HG02678 (cell line): ENCODE measurements at regions not wholly inside any gene's neighbourhood (a gene's known extent, or its start where the extent isn't known, plus 50 kb on each side); places are given as distances from the start of the nearest gene placed in this dataset.

Experiments used
- ATAC-seq: cut with Tn5 transposase; IDR thresholded peaks from one replicate; pipeline ENCODE4 v1.9.1; 2021; ENCODE audit warnings: mild to moderate bottlenecking, moderate library complexity; ENCODE audit not compliant: unreplicated experiment

GRCh38 chr6:24032896-24033688 lies 92.9 kb upstream of the NRSN1 start:
- ATAC-seq, result no peak

- no peak for ATAC-seq
Observed at GRCh38 chr6:24043848-24044247, 82.2 kb upstream of the NRSN1 start.

- no peak for ATAC-seq
Observed at GRCh38 chr6:24051942-24052589, 73.9 kb upstream of the NRSN1 start.

- ATAC-seq, result no peak
Observed at GRCh38 chr6:24052590-24052961, 73.4 kb upstream of the NRSN1 start.

- ATAC-seq, result no peak
Observed at GRCh38 chr6:24053057-24053456, 73.0 kb upstream of the NRSN1 start.

- no peak for ATAC-seq
Observed at GRCh38 chr6:24054388-24054787, 71.6 kb upstream of the NRSN1 start.

GRCh38 chr6:24056567-24056966 lies 69.4 kb upstream of the NRSN1 start:
- no peak for ATAC-seq

GRCh38 chr6:24057030-24057429 lies 69.0 kb upstream of the NRSN1 start:
- no peak for ATAC-seq

GRCh38 chr6:24060982-24061754 lies 64.8 kb upstream of the NRSN1 start:
- peak; percentile 94 for ATAC-seq

GRCh38 chr6:24064106-24064505 lies 61.9 kb upstream of the NRSN1 start:
- ATAC-seq, result no peak

- ATAC-seq, result no peak
Observed at GRCh38 chr6:24064832-24065231, 61.2 kb upstream of the NRSN1 start.

- no peak for ATAC-seq
Observed at GRCh38 chr6:24069526-24069925, 56.5 kb upstream of the NRSN1 start.

GRCh38 chr6:24072038-24072746 lies 53.8 kb upstream of the NRSN1 start:
- ATAC-seq, result no peak

- no peak for ATAC-seq
Observed at GRCh38 chr6:24076011-24076410, 50.0 kb upstream of the NRSN1 start.
